ENCODE measurements at regions not wholly inside any gene's neighbourhood (a gene's known extent, or its start where the extent isn't known, plus 50 kb on each side); places are given as distances from the start of the nearest gene placed in this dataset.

- TF ChIP-seq POLR2A (IDR thresholded peaks at IDR 0.05) (no peak), CTCF (IDR thresholded peaks at IDR 0.05 in 4 of 5, conservative IDR thresholded peaks at IDR 0.05 in 1 of 5) (no peak)
These were observed 625.5 kb upstream of the ZNF717 start for GRCh38 chr3:76410762-76411281.
